Stomach (tissue), 8 donors: ENCODE measurements at regions not wholly inside any gene's neighbourhood (a gene's known extent, or its start where the extent isn't known, plus 50 kb on each side); places are given as distances from the start of the nearest gene placed in this dataset.

Source experiments
- DNase-seq, 2 donors: peaks; one replicate each; pipeline versions ENCODE4 v3.0.0 to v3.0.0-alpha.2; 2013 to 2019
- H3K27ac ChIP-seq, 5 donors: fragments of 200-600 bp in 4 of 5; sonication (generic) in 4 of 5; one replicate each; pipeline ENCODE4 v1.5.1; 2013 to 2019; ENCODE audit warnings: mild to moderate bottlenecking in 1 of 5, moderate library complexity in 1 of 5
- H3K27me3 ChIP-seq, 3 donors: fragments of 200-600 bp; sonication (generic); one replicate each; pipeline ENCODE4 v1.5.1; 2017 to 2019; ENCODE audit warnings: mixed run types in 1 of 3
- H3K36me3 ChIP-seq, 4 donors: fragments of 200-600 bp; sonication (generic); 1 replicate in 3 of 4; 2 replicates in 1 of 4; pipeline ENCODE4 v1.5.1; 2016 to 2019
- H3K4me1 ChIP-seq, 4 donors: fragments of 200-600 bp; sonication (generic); one replicate each; pipeline ENCODE4 v1.5.1; 2016 to 2019
- H3K4me3 ChIP-seq, 4 donors: fragments of 200-600 bp; sonication (generic) in 3 of 4; one replicate each; pipeline ENCODE4 v1.5.1; 2016 to 2019; ENCODE audit warnings: mild to moderate bottlenecking in 1 of 4
- H3K9me3 ChIP-seq, 4 donors: fragments of 200-600 bp; sonication (generic); one replicate each; pipeline ENCODE4 v1.5.1; 2016 to 2019
- EP300 ChIP-seq: sonication (generic); formaldehyde crosslinking; IDR thresholded peaks from one replicate; pipeline ENCODE4 v1.6.1; 2017; ENCODE audit warnings: antibody characterized with exemption
- POLR2A ChIP-seq, 4 donors: fragments of 450-650 bp; IDR thresholded peaks; one replicate each; pipeline ENCODE4 v1.6.1; 2016; ENCODE audit warnings: antibody characterized with exemption in 4 of 4, control low read depth in 2 of 4, mild to moderate bottlenecking in 1 of 4, moderate library complexity in 1 of 4
- POLR2AphosphoS5 ChIP-seq, 3 donors: sonication (generic); formaldehyde crosslinking; IDR thresholded peaks; one replicate each; pipeline ENCODE4 v1.6.1; 2016; ENCODE audit warnings: antibody characterized with exemption in 3 of 3
- WGBS, 5 donors: extraction: QIAGEN DNeasy Blood & Tissue Kit in 3 of 5; methylation state at CpG; one replicate each; pipeline versions ENCODE4 v1.1.5 to v1.1.7; 2013 to 2018; 5-methylcytosine and 5-hydroxymethylcytosine counted together
- intact Hi-C: fragments of 100-400 bp; cut with DNase I; formaldehyde crosslinking; loops from one replicate; pipeline ENCODE4 v1.15.1; 2023; ENCODE audit warnings: low total_unique reads
- TF ChIP-seq, protein P1 (sequence below), 7 experiments: fragments of 450-650 bp in 4 of 7; fragments of 200-600 bp in 3 of 7; sonication (generic) in 3 of 7; IDR thresholded peaks; one replicate each; pipeline ENCODE4 v1.5.1; 2016 to 2019; ENCODE audit warnings: antibody characterized with exemption in 7 of 7, control low read depth in 2 of 7, mild to moderate bottlenecking in 1 of 7
- donor health status: healthy with polysubstance abuse.
- donor health status: Bipolar disorder and iron deficiency.
- donor health status: healthy.

GRCh38 chr16:26189536-26189935 is 497.8 kb downstream of the HS3ST4 start:
- H3K4me1 ChIP-seq = no peaks in the 10 kb centered on the region
- no peak overlapping the region for H3K4me3 ChIP-seq
- WGBS, 5 donors = 10 to 22% (median 14%) methylated on average over 6 of the region's 6 CpGs
- no peaks in the 10 kb centered on the region for H3K36me3 ChIP-seq
- peaks cover 0 to 4% (median 0%) of the 10 kb centered on the region in 3 donors for H3K27me3 ChIP-seq
- TF ChIP-seq, protein P1, sequence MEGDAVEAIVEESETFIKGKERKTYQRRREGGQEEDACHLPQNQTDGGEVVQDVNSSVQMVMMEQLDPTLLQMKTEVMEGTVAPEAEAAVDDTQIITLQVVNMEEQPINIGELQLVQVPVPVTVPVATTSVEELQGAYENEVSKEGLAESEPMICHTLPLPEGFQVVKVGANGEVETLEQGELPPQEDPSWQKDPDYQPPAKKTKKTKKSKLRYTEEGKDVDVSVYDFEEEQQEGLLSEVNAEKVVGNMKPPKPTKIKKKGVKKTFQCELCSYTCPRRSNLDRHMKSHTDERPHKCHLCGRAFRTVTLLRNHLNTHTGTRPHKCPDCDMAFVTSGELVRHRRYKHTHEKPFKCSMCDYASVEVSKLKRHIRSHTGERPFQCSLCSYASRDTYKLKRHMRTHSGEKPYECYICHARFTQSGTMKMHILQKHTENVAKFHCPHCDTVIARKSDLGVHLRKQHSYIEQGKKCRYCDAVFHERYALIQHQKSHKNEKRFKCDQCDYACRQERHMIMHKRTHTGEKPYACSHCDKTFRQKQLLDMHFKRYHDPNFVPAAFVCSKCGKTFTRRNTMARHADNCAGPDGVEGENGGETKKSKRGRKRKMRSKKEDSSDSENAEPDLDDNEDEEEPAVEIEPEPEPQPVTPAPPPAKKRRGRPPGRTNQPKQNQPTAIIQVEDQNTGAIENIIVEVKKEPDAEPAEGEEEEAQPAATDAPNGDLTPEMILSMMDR (IDR thresholded peaks at IDR 0.05) = no peak
- no peak for TF ChIP-seq POLR2A (IDR thresholded peaks at IDR 0.05)
- intact Hi-C loops = no loop called here
- no peak for DNase-seq
- H3K27ac ChIP-seq = no peak overlapping the region
- H3K9me3 ChIP-seq = no peaks in the 10 kb centered on the region

DNA sequence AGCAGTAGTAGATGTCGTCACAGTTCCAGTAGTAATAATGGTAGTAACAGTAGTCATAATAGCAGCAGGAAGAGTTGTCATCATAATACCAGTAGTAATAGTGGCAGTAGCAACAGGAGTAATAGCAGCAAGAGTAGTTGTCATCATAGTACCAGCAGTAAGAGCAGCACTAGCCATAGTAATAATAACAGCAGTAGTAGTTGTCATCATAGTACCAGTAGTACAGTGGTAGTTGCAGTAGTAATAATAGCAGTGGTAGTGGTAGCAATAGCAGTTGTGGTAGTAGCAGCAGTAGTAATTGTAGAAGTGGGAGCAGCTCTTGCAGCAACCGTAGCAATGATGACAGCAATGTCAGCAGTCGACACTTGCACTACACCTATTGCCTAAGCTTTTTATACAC is 502.8 kb downstream of the HS3ST4 start:
- WGBS, 5 donors = 85 to 96% (median 89%) methylated on average over 3 of the region's 3 CpGs
- no peak overlapping the region for H3K4me3 ChIP-seq
- no peak overlapping the region for H3K27ac ChIP-seq
- intact Hi-C loops = no loop called here
- no peaks in the 10 kb centered on the region for H3K9me3 ChIP-seq
- H3K36me3 ChIP-seq = no peaks in the 10 kb centered on the region
- H3K4me1 ChIP-seq = no peaks in the 10 kb centered on the region
- H3K27me3 ChIP-seq = no peaks in the 10 kb centered on the region
- TF ChIP-seq POLR2A (IDR thresholded peaks at IDR 0.05) (no peak), EP300 (no peak), POLR2AphosphoS5 (IDR thresholded peaks at IDR 0.05) (no peak)
- TF ChIP-seq, protein P1 (IDR thresholded peaks at IDR 0.05) = no peak
- DNase-seq = no peak

DNA sequence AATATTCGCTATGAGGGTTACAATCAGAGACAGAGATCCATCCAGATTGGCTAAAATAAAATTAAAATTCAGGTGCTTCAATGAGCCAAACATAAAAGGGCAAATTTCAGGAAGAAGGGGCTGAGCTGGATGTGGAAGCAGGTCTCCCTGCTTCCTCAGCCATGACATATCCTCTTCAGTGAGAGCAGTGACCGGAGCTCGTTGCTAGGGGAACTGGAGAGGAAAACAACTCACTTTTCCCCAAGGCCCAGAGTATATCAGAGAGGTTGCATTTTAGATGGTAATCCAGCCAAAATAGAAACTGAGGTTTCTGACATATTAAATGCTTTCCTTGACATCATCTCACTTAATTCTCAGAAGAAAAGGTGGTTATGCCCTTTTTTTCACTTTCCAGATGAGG is 503.5 kb downstream of the HS3ST4 start:
- Histone ChIP-seq H3K36me3 (no peaks in the 10 kb centered on the region), H3K27me3 (no peaks in the 10 kb centered on the region), H3K4me3 (no peak overlapping the region), H3K9me3 (no peaks in the 10 kb centered on the region), H3K4me1 (no peaks in the 10 kb centered on the region), H3K27ac (no peak overlapping the region)
- peak in 1 of 2 donors; percentile 22 for DNase-seq
- intact Hi-C loops = no loop called here
- no peak for TF ChIP-seq POLR2A (IDR thresholded peaks at IDR 0.05)
- TF ChIP-seq EP300 = no peak
- no peak for TF ChIP-seq POLR2AphosphoS5 (IDR thresholded peaks at IDR 0.05)
- TF ChIP-seq, protein P1 (IDR thresholded peaks at IDR 0.05) = no peak
- WGBS, 5 donors = 68 to 81% (median 74%) methylated on average over 3 of the region's 3 CpGs

GRCh38 chr16:26196310-26196709 is 504.6 kb downstream of the HS3ST4 start:
- no peak for DNase-seq
- no peaks in the 10 kb centered on the region for H3K9me3 ChIP-seq
- TF ChIP-seq EP300 = no peak
- TF ChIP-seq POLR2A (IDR thresholded peaks at IDR 0.05) = no peak
- TF ChIP-seq POLR2AphosphoS5 (IDR thresholded peaks at IDR 0.05) = no peak
- TF ChIP-seq, protein P1 (IDR thresholded peaks at IDR 0.05) = no peak
- H3K4me3 ChIP-seq = no peak overlapping the region
- WGBS, 5 donors = 70 to 91% (median 76%) methylated on average over 3 of the region's 3 CpGs
- no peaks in the 10 kb centered on the region for H3K36me3 ChIP-seq
- no peak overlapping the region for H3K27ac ChIP-seq
- no peaks in the 10 kb centered on the region for H3K27me3 ChIP-seq
- intact Hi-C loops = no loop called here
- H3K4me1 ChIP-seq = no peaks in the 10 kb centered on the region
